Activated T-cell treated with anti-CD3 and anti-CD28 coated beads, Interleukin-2, amount 50 U/mL, for 1 hour (primary cell): ENCODE measurements at regions not wholly inside any gene's neighbourhood (a gene's known extent, or its start where the extent isn't known, plus 50 kb on each side); places are given as distances from the start of the nearest gene placed in this dataset.

ENCODE experiments used
- DNase-seq: peaks from one replicate; pipeline ENCODE4 v3.0.0-alpha.2; 2020

- no peak for DNase-seq
Measured at GRCh38 chr9:551986-552929, 289.2 kb upstream of the DMRT1 start.

- no peak for DNase-seq
Measured at GRCh38 chr9:555493-555892, 286.0 kb upstream of the DMRT1 start.

- DNase-seq = no peak
Measured at GRCh38 chr9:556199-556598, 285.3 kb upstream of the DMRT1 start.

GRCh38 chr9:556675-557074 is 284.8 kb upstream of the DMRT1 start:
- DNase-seq = no peak

GRCh38 chr9:557601-558201 is 283.8 kb upstream of the DMRT1 start:
- no peak for DNase-seq

GRCh38 chr9:561427-561826 is 280.1 kb upstream of the DMRT1 start:
- DNase-seq = no peak

- no peak for DNase-seq
Measured at GRCh38 chr9:563200-563599, 278.3 kb upstream of the DMRT1 start.

- DNase-seq = no peak
Measured at GRCh38 chr9:565528-565927, 276.0 kb upstream of the DMRT1 start.

- no peak for DNase-seq
Measured at GRCh38 chr9:567128-567746, 274.3 kb upstream of the DMRT1 start.

GRCh38 chr9:567747-568305 is 273.7 kb upstream of the DMRT1 start:
- DNase-seq = no peak

- DNase-seq = no peak
Measured at GRCh38 chr9:569296-569695, 272.2 kb upstream of the DMRT1 start.

GRCh38 chr9:570187-570586 is 271.3 kb upstream of the DMRT1 start:
- DNase-seq = no peak

GRCh38 chr9:571066-571465 is 270.4 kb upstream of the DMRT1 start:
- no peak for DNase-seq

GRCh38 chr9:571741-572140 is 269.8 kb upstream of the DMRT1 start:
- no peak for DNase-seq

GRCh38 chr9:573691-574410 is 267.6 kb upstream of the DMRT1 start:
- no peak for DNase-seq

GRCh38 chr9:575139-575538 is 266.4 kb upstream of the DMRT1 start:
- no peak for DNase-seq

GRCh38 chr9:580652-581342 is 260.7 kb upstream of the DMRT1 start:
- DNase-seq = no peak

GRCh38 chr9:581673-582497 is 259.6 kb upstream of the DMRT1 start:
- DNase-seq = no peak

GRCh38 chr9:582775-583174 is 258.7 kb upstream of the DMRT1 start:
- no peak for DNase-seq

- DNase-seq = no peak
Measured at GRCh38 chr9:587527-587926, 254.0 kb upstream of the DMRT1 start.

GRCh38 chr9:588981-589380 is 252.5 kb upstream of the DMRT1 start:
- no peak for DNase-seq
